OCI-LY3 (cell line): ENCODE measurements at regions not wholly inside any gene's neighbourhood (a gene's known extent, or its start where the extent isn't known, plus 50 kb on each side); places are given as distances from the start of the nearest gene placed in this dataset.

ENCODE experiments used
- CTCF ChIP-seq: fragments of 200-600, 300-600 bp; sonication (generic); IDR thresholded peaks from 2 replicates; pipeline ENCODE4 v1.5.1; 2014; ENCODE audit warnings: antibody characterized with exemption, low read length, low read depth
- EZH2phosphoT487 ChIP-seq: fragments of 200-600 bp; shearing (Covaris generic); IDR thresholded peaks from 2 replicates; pipeline ENCODE4 v1.6.1; 2018; ENCODE audit warnings: antibody characterized with exemption, mixed run types, low read depth

GRCh38 chr3:44111482-44111881 lies 130.2 kb upstream of the TOPAZ1 start:
- TF ChIP-seq CTCF (no peak), EZH2phosphoT487 (no peak)
